ENCODE measurements at regions not wholly inside any gene's neighbourhood (a gene's known extent, or its start where the extent isn't known, plus 50 kb on each side); places are given as distances from the start of the nearest gene placed in this dataset.

DNA sequence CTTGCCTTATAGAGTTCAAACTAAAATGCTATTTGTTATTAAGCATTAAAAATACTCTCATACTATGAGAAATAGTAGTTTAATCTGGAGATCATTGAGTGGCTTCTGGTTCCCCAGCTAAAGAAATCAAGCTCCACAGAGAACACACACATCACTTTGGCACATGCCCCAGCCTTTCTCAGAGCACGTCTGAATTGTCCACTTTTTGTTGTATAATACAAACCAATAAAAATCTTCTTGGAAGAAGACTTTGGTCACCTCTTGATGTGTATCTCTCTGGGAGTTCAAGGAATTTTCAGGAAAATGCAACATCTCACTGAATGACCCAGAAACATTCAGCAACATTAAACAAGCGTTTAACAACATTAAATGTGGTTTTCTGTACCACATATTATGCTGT lies 413.9 kb downstream of the GALC start:
- TF ChIP-seq, protein P1, sequence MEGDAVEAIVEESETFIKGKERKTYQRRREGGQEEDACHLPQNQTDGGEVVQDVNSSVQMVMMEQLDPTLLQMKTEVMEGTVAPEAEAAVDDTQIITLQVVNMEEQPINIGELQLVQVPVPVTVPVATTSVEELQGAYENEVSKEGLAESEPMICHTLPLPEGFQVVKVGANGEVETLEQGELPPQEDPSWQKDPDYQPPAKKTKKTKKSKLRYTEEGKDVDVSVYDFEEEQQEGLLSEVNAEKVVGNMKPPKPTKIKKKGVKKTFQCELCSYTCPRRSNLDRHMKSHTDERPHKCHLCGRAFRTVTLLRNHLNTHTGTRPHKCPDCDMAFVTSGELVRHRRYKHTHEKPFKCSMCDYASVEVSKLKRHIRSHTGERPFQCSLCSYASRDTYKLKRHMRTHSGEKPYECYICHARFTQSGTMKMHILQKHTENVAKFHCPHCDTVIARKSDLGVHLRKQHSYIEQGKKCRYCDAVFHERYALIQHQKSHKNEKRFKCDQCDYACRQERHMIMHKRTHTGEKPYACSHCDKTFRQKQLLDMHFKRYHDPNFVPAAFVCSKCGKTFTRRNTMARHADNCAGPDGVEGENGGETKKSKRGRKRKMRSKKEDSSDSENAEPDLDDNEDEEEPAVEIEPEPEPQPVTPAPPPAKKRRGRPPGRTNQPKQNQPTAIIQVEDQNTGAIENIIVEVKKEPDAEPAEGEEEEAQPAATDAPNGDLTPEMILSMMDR (IDR thresholded peaks at IDR 0.05; ENCODE audit: borderline replicate concordance, extremely low read depth, low read length, poor library complexity, severe bottlenecking), result no peak
- TF ChIP-seq EZH2 (IDR thresholded peaks at IDR 0.05; ENCODE audit: borderline replicate concordance, low read depth, low read length, severe bottlenecking), result no peak
